GM13976 (cell line): ENCODE measurements at regions not wholly inside any gene's neighbourhood (a gene's known extent, or its start where the extent isn't known, plus 50 kb on each side); places are given as distances from the start of the nearest gene placed in this dataset.

ENCODE experiments used
- DNase-seq: peaks from one replicate; pipeline ENCODE4 v3.0.0; 2012; ENCODE audit warnings: low spot score
- in situ Hi-C: fragments of 300-500 bp; cut with MboI; formaldehyde crosslinking; loops from one replicate; pipeline ENCODE4 v1.12.0; 2022; ENCODE audit warnings: low sequenced_read_pairs, mixed read lengths, inconsistent platforms; ENCODE audit not compliant: unreplicated experiment
- TF ChIP-seq, protein P1 (sequence below): IDR thresholded peaks from 2 replicates; pipeline ENCODE4 v1.5.1; 2012; ENCODE audit warnings: borderline replicate concordance, mild to moderate bottlenecking; ENCODE audit not compliant: insufficient read depth; ENCODE audit errors: extremely low read depth, missing control alignments, control extremely low read depth

DNA sequence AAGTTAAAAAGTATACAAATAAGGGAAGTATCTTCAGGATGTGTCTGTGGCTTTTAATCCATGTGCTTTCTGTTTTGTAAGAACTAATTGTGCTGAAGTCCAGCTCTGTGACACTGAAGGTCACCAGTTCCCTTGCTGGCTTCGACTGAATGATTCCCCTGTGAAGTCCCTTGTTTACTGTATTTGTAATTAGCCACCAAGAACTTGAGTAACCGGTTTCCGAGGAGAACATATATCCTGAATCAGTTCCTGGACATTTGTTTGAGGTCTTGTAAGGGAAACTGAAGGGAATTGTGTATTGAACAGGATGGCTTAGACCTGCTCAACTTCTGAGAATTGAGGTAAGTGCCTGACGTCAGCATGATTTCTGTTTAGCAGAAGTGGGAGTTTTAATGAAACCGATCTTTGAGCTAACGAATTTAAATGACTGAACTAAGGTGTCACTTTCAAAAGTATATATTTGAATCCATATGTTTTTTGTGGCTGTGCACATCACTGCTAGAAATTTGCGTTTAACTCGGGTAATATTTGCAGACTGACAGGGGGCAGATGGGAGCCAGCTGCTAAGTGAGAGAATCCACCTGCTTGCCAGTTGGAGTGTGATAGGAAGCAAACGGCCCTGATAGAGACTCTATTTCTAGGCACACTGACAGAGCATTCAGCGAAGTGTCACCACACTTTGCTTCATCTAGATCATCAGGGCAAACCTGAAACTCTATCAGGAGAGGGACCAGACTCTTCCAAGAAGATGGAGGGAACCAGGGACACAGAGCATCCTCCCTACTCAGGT lies 530.0 kb downstream of the RFC3 start:
- TF ChIP-seq, protein P1, sequence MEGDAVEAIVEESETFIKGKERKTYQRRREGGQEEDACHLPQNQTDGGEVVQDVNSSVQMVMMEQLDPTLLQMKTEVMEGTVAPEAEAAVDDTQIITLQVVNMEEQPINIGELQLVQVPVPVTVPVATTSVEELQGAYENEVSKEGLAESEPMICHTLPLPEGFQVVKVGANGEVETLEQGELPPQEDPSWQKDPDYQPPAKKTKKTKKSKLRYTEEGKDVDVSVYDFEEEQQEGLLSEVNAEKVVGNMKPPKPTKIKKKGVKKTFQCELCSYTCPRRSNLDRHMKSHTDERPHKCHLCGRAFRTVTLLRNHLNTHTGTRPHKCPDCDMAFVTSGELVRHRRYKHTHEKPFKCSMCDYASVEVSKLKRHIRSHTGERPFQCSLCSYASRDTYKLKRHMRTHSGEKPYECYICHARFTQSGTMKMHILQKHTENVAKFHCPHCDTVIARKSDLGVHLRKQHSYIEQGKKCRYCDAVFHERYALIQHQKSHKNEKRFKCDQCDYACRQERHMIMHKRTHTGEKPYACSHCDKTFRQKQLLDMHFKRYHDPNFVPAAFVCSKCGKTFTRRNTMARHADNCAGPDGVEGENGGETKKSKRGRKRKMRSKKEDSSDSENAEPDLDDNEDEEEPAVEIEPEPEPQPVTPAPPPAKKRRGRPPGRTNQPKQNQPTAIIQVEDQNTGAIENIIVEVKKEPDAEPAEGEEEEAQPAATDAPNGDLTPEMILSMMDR: no peak
- in situ Hi-C loops: no loop called here
- DNase-seq: no peak

DNA sequence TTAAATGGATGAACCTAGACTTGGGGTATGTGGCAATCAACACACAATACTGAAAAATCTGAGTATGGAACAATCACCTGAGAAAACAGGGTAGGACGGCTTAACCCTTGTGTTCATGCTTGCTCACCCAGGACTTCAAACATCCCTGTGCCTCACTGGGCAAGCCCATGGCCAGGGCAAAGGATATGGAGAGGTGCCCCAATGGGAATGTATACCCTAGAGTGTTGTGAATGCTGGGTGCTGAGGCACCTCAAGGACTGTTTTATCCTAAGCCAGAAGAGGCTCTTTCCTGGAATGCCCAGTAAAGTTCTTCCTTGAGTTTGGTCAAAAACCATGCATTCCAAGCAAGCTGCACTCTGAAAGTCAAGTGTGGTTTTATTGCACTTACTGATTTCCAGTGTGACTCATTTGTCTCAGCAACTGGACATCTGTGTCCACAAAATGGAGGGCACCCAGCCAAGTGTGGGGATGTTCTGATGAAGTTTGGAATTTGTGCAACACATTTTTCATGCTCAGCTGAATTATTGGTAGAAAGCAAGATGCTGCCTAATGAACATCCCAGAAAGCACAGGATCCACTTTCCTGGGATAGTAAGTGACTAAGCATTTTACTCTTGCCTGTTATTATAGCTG lies 531.3 kb downstream of the RFC3 start:
- TF ChIP-seq, protein P1: no peak
- no peak for DNase-seq
- in situ Hi-C loops: no loop called here

DNA sequence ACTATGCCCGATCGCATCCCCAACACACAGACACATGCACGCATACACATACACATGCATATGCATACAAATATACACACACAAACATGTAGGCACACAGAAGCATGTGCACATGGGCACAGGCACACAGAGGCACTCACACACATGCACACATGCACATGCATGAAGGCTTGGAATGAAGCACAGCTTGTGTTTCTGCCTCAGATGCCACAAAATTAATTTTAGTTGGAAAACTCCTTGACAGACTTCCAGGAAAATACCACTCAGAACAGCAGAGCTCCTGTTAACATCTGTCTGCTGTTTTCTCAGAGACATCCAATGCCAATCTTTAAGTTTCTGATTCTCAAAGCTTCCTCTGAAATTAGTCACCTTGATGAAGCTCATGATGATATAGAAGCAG lies 532.7 kb downstream of the RFC3 start:
- in situ Hi-C loops: no loop called here
- TF ChIP-seq, protein P1: no peak
- no peak for DNase-seq

- TF ChIP-seq, protein P1: no peak
- in situ Hi-C loops: no loop called here
- DNase-seq: no peak
These were observed 533.2 kb downstream of the RFC3 start for GRCh38 chr13:34351134-34351533.

DNA sequence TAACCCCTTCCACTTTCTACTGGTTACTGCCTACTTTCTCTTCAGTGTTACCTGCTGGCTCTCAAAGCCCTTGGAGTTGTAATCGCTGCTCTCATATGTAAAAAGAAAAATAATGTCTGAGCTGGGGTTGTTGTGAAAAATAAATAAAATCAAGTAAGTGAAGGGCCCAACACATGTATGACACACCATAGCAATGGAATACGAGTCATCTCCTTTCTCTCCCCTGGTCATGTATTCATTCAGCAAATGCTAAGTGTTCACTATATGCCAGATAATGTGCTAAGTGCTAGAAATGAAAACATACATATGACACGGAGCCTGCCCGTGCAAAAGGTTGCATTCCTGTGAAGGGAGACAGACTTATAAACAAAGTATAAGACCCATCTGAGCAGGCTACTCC lies 535.0 kb downstream of the RFC3 start:
- in situ Hi-C loops: no loop called here
- no peak for DNase-seq
- TF ChIP-seq, protein P1: no peak

GRCh38 chr13:34356686-34357434 lies 538.9 kb downstream of the RFC3 start:
- TF ChIP-seq, protein P1: no peak
- no peak for DNase-seq
- in situ Hi-C loops: no loop called here
